22Rv1 (cell line): ENCODE measurements at regions not wholly inside any gene's neighbourhood (a gene's known extent, or its start where the extent isn't known, plus 50 kb on each side); places are given as distances from the start of the nearest gene placed in this dataset.

ENCODE experiments used
- CTCF ChIP-seq: fragments of 450-650 bp; IDR thresholded peaks from 2 replicates; pipeline ENCODE4 v1.5.1; 2017; ENCODE audit warnings: mild to moderate bottlenecking
- ZFX ChIP-seq: fragments of 450-650 bp; IDR thresholded peaks from 2 replicates; pipeline ENCODE4 v1.6.1; 2017; ENCODE audit warnings: antibody characterized with exemption, borderline replicate concordance

GRCh38 chr1:9486466-9487140 is 52.7 kb upstream of the SLC25A33 start:
- TF ChIP-seq CTCF (no peak), ZFX (no peak)
